22Rv1 (cell line): ENCODE measurements at regions not wholly inside any gene's neighbourhood (a gene's known extent, or its start where the extent isn't known, plus 50 kb on each side); places are given as distances from the start of the nearest gene placed in this dataset.
A peak's percentile ranks its signal among the peaks of the same experiment; 100 is the strongest.

ENCODE experiments used
- H3K27ac ChIP-seq: fragments of 450-650 bp; 2 replicates; pipeline ENCODE4 v1.5.1; 2017
- ZFX ChIP-seq: fragments of 450-650 bp; IDR thresholded peaks from 2 replicates; pipeline ENCODE4 v1.6.1; 2017; ENCODE audit warnings: antibody characterized with exemption, borderline replicate concordance
- TF ChIP-seq, protein P1 (sequence below): fragments of 450-650 bp; IDR thresholded peaks from 2 replicates; pipeline ENCODE4 v1.5.1; 2017; ENCODE audit warnings: mild to moderate bottlenecking

DNA sequence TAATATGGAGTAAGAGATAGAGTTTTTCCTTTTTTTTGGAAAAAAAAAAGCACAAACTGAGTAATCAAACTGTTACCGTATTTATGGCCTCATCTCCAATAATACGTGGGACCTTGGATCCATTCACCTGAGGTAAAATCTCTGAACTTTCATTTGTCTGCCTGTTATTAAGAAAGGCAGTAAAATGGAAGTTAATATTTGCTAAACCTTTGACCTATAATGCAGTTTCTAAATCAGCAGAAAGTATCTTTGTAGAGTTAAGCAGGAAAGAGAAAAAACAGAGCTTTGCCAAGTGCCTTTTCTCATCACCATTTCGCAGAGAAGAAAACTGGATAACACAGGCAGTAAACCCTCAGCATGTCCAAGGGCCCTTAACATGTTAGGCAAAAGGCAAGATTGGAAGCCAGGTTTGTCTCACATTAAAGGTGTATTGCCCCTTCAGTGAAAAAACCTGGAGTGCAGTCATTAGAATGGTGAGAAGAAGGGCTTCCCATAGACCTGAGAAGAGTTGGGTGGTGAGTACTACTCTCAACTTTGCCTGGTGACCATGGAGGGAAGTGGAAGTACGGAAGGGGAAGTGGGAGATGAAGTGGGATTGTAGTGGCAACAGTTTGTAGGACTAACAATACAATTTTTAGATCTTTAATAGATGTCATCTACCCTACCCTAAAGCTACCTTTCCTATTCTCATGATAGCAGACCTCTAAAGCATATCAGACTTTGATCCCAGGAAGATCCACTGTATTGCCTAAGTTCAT is 65.4 kb upstream of the GRAMD2B start:
- H3K27ac ChIP-seq: no peak overlapping the region
- TF ChIP-seq, protein P1, sequence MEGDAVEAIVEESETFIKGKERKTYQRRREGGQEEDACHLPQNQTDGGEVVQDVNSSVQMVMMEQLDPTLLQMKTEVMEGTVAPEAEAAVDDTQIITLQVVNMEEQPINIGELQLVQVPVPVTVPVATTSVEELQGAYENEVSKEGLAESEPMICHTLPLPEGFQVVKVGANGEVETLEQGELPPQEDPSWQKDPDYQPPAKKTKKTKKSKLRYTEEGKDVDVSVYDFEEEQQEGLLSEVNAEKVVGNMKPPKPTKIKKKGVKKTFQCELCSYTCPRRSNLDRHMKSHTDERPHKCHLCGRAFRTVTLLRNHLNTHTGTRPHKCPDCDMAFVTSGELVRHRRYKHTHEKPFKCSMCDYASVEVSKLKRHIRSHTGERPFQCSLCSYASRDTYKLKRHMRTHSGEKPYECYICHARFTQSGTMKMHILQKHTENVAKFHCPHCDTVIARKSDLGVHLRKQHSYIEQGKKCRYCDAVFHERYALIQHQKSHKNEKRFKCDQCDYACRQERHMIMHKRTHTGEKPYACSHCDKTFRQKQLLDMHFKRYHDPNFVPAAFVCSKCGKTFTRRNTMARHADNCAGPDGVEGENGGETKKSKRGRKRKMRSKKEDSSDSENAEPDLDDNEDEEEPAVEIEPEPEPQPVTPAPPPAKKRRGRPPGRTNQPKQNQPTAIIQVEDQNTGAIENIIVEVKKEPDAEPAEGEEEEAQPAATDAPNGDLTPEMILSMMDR: no peak
- TF ChIP-seq ZFX: no peak

DNA sequence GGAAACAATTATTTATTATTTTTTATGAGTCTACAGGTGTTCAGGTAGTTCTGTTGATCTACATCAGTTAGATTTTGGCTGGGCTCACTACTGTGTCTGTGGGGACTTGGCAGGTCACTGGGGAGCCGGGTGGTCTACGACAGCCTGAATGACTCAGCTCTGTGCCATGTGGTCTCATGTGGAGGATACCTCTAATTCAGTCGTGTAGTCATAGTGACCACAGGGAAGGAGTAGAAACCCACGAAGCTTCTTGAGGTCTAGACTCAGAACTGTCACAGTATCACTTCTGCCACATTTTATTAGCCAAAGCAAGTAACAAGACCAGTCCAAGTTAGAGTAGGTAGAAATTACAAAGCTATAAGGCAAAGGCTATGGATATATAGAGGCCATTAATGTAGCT is 64.7 kb upstream of the GRAMD2B start:
- no peak for TF ChIP-seq ZFX
- TF ChIP-seq, protein P1: no peak
- H3K27ac ChIP-seq: no peak overlapping the region

DNA sequence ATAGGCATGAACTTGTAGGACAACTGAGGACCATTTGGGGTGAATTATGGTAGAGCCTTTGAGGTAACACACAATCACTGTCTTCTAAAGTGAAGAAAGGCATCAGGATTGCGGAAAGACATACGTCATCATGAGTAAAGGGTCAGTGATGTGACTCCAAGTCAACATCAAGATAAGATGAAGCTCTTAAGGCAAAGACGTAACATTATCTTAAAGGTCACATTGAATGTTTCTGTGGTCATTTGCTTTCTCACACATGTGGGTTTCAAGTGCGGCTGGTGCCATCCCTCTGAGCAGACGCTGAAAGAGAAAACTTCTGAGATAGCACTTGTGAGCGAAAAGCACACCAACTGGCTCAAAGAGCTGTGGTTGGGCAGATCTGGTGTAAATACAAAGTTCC is 63.3 kb upstream of the GRAMD2B start:
- no peak for TF ChIP-seq ZFX
- TF ChIP-seq, protein P1: no peak
- H3K27ac ChIP-seq: no peak overlapping the region

DNA sequence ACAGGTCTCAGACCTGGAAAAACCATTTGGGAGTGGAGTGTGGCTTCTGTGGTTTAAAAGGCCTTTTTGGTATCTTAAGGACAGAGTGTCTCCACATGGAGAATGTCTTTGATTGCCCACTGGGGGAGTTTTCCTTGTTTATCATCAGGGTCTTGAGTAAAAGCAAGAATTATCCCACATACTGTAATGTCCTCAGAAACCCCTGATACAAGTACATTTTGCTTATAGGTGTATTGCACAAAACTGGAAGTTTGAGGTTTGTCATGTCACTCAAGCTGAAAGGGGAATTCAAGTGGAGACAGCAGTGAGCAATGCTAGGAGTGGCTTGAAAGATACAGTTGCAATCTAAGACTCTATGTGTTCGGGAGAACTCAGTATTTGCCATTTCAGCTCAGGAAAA is 62.7 kb upstream of the GRAMD2B start:
- H3K27ac ChIP-seq: no peak overlapping the region
- TF ChIP-seq ZFX: no peak
- TF ChIP-seq, protein P1: no peak

DNA sequence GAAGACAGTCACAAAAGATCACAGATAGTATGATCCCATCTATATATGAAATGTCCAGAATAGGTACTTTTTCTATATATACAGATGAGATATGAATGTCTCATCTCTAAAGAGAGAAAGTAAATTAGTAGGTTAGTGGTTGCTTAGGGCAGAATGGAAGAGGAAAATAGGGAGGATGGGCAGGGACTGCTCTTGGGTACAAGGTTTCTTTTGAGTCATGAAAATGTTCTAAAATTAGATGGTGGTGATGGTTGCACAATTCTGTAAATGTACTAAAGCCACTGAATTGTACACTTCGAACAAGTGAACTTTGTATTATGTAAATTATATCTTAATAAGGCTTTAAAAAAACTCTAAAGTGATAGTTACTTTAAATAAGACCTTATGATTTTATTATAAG is 59.6 kb upstream of the GRAMD2B start:
- TF ChIP-seq, protein P1: no peak
- TF ChIP-seq ZFX: no peak
- H3K27ac ChIP-seq: no peak overlapping the region

DNA sequence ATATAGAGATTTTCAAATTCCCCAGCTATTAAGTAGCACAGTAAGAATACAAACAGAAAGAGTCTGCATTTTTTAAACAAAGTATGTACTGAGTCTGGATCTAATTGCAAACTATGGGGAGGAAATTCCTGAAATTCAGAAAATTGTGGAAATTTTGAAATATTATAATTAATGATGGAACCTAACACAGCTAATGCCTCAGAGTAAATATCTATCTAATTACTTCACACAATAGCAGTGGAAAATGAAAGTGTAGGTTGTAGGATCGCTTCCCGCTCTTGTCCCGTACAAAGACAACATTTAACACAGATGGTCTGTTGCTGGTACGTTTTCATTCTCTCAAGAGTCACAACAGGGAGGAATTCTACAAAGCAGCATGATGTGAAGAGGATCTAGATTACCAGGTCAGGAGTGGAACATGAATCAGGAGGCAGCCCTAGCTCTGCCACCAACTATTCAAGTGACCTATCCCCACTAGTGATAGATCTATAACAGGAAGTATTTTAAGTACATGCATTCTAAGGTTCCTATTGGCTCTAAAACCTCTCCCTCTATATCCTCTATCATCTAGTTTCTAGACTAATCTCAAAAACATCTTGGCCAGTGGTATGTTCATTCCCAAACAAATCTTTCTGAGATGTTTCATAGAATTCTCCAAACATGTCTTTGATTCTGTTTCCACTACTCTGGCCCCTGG is 58.9 kb upstream of the GRAMD2B start:
- no peak overlapping the region for H3K27ac ChIP-seq
- TF ChIP-seq ZFX: no peak
- TF ChIP-seq, protein P1: no peak

DNA sequence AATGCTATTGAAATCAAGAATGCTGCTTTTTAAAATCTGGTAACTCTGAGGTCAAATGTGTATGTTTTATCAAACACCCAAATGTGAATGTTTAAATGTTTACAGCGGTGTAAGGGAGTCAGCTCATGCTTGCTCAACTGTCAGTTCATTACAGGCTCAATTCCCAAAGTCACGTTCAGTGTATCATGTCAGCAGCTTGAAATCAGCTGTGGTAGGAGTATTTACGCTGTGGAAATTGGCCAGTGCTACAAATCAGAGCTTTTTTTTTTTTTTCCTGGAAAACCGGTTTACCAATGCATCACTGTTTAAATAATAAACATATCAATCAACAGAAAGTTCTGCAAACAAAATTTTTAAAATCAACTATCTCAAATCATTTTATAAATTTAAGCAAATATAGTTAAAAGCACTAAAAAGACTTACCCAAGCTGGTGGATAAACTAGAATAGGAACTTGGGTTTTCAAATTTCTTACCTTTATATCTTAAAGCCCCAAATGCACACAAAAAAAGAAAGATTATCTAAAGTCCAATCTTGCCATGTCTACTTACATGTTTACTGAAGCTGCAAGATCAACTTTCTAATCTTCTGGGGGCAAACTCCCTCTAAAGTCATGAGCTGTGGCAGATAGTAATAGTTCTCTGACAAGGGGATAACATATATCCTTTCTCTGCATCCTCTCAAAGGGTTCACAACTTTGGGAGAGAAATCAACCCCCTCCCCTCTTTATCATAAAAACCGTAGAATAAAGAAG is 57.6 kb upstream of the GRAMD2B start:
- peak overlapping the region; percentile 77 for H3K27ac ChIP-seq
- TF ChIP-seq, protein P1: no peak
- no peak for TF ChIP-seq ZFX
